HepG2 (cell line): ENCODE measurements at regions not wholly inside any gene's neighbourhood (a gene's known extent, or its start where the extent isn't known, plus 50 kb on each side); places are given as distances from the start of the nearest gene placed in this dataset.

ENCODE experiments used
- ATAC-seq: fragments of 200-7000 bp; cut with Tn5 transposase; 3 replicates; pipeline ENCODE4 v1.9.1; 2020; ENCODE audit warnings: mild to moderate bottlenecking, moderate library complexity
- BruUV-seq: library from RNA; stranded (reverse); fragments of 400-500 nt; replicated peaks from 2 replicates; lab custom pipeline; 2021; lab: Mats Ljungman, UMichigan
- CTCF ChIA-PET: fragments of 300-600 bp; formaldehyde crosslinking; extraction: SDS; loops from one replicate; lab custom pipeline; 2021; ENCODE audit warnings: low total read pairs, inconsistent platforms, low intra/inter-chr PET ratio; lab: Yijun Ruan, JAX
- POLR2A ChIA-PET: fragments of 350-600 bp; sonication (Branson Sonifier 250); formaldehyde crosslinking; loops from one replicate; lab custom pipeline; 2020; ENCODE audit warnings: antibody characterized with exemption, inconsistent platforms; lab: Yijun Ruan, JAX
- DNase-seq: peaks from one replicate; pipeline ENCODE4 v3.0.0-alpha.2; 2015; ENCODE audit warnings: low spot score
- FAIRE-seq: peaks from 3 replicates; lab custom pipeline; 2011; peaks lifted over from hg19 to GRCh38; lab: Jason Lieb, UNC
- H2AFZ ChIP-seq: one replicate; pipeline ENCODE4 v1.6.1; 2011; ENCODE audit warnings: low read length, inconsistent platforms
- H3K27ac ChIP-seq: fragments of 300-600 bp; 3 replicates; pipeline ENCODE4 v1.8.0; 2011; ENCODE audit warnings: mixed run types, mild to moderate bottlenecking, mixed read lengths, low read length, inconsistent platforms; ENCODE audit not compliant: insufficient read depth; ENCODE audit errors: extremely low read length
- H3K27me3 ChIP-seq, 2 experiments: fragments of 200-600 bp in 1 of 2; 2 replicates in 1 of 2; 3 replicates in 1 of 2; pipeline versions ENCODE4 v1.6.0 to v1.8.0; 2011; ENCODE audit warnings: low read length in 2 of 2, mild to moderate bottlenecking in 2 of 2, moderate library complexity in 2 of 2, inconsistent platforms in 1 of 2; ENCODE audit not compliant: insufficient read depth in 2 of 2, control insufficient read depth in 1 of 2
- H3K36me3 ChIP-seq, 2 experiments: fragments of 200-600 bp in 1 of 2; replicated peaks in 1 of 2; 2 replicates in 1 of 2; 3 replicates in 1 of 2; pipeline versions ENCODE4 v1.5.1 to v1.8.0; 2011; ENCODE audit warnings: low read length in 2 of 2, inconsistent platforms in 1 of 2; ENCODE audit not compliant: insufficient read depth in 2 of 2, control insufficient read depth in 1 of 2
- H3K4me1 ChIP-seq: 2 replicates; pipeline ENCODE4 v1.5.1; 2012; ENCODE audit warnings: low read length, inconsistent platforms; ENCODE audit not compliant: insufficient read depth
- H3K4me2 ChIP-seq: 2 replicates; pipeline ENCODE4 v1.6.0; 2011; ENCODE audit warnings: low read depth, low read length, inconsistent platforms
- H3K4me3 ChIP-seq, 3 experiments: fragments of 200-600 bp in 1 of 3; sonication (generic), shearing (Covaris generic) in 1 of 3; replicated peaks in 1 of 3; 2 replicates each; pipeline ENCODE4 v1.5.1; 2011 to 2016; ENCODE audit warnings: low read length in 3 of 3, inconsistent platforms in 2 of 3, low read depth in 2 of 3, mild to moderate bottlenecking in 2 of 3, control low read depth in 1 of 3, mixed read lengths in 1 of 3; ENCODE audit not compliant: insufficient read depth in 1 of 3
- H3K79me2 ChIP-seq: one replicate; pipeline ENCODE4 v1.6.1; 2011; ENCODE audit warnings: low read length, inconsistent platforms; ENCODE audit not compliant: insufficient read depth
- H3K9ac ChIP-seq: 2 replicates; pipeline ENCODE4 v1.6.0; 2011; ENCODE audit warnings: mild to moderate bottlenecking, low read depth, low read length, inconsistent platforms; ENCODE audit not compliant: insufficient read depth
- H3K9me3 ChIP-seq: 2 replicates; pipeline ENCODE4 v1.5.1; 2012; ENCODE audit warnings: mild to moderate bottlenecking, low read length
- H4K20me1 ChIP-seq: 2 replicates; pipeline ENCODE4 v1.6.0; 2011; ENCODE audit warnings: inconsistent platforms, mild to moderate bottlenecking, low read length, moderate library complexity; ENCODE audit not compliant: insufficient read depth
- AFF4 ChIP-seq: sonication (generic); formaldehyde crosslinking; IDR thresholded peaks from 2 replicates; pipeline ENCODE4 v1.4.0; 2020; ENCODE audit warnings: missing genetic modification reagents
- ARID3A ChIP-seq: IDR thresholded peaks from 2 replicates; pipeline ENCODE4 v1.6.1; 2012; ENCODE audit warnings: low read depth, low read length, improper control_type of control experiment
- CC2D1A ChIP-seq: sonication (generic); formaldehyde crosslinking; IDR thresholded peaks from 2 replicates; pipeline ENCODE4 v1.8.1; 2023; ENCODE audit warnings: mild to moderate bottlenecking, missing genetic modification reagents
- FOXK1 ChIP-seq: sonication (generic); formaldehyde crosslinking; IDR thresholded peaks from 2 replicates; pipeline ENCODE4 v1.4.0; 2020; ENCODE audit warnings: low read depth, missing genetic modification reagents, borderline replicate concordance
- GPN1 ChIP-seq: sonication (generic); formaldehyde crosslinking; IDR thresholded peaks from 2 replicates; pipeline ENCODE4 v1.5.1; 2020; ENCODE audit warnings: missing genetic modification reagents, borderline replicate concordance
- JDP2 ChIP-seq: sonication (generic); formaldehyde crosslinking; IDR thresholded peaks from 2 replicates; pipeline ENCODE4 v1.8.1; 2022; ENCODE audit warnings: missing genetic modification reagents, borderline replicate concordance
- JUNB ChIP-seq: sonication (generic); formaldehyde crosslinking; IDR thresholded peaks from 2 replicates; pipeline ENCODE4 v1.8.0; 2022; ENCODE audit warnings: missing genetic modification reagents, mild to moderate bottlenecking, borderline replicate concordance
- KDM5A ChIP-seq: fragments of 200-600 bp; sonication (generic); IDR thresholded peaks from 2 replicates; pipeline ENCODE4 v1.7.0; 2018; ENCODE audit warnings: antibody characterized with exemption, mild to moderate bottlenecking, low read length, borderline replicate concordance
- MIXL1 ChIP-seq: IDR thresholded peaks from 2 replicates; pipeline ENCODE4 v1.6.1; 2016
- PHF5A ChIP-seq: IDR thresholded peaks from one replicate; pipeline ENCODE4 v1.6.1; 2018; ENCODE audit warnings: low read depth, missing genetic modification reagents; ENCODE audit not compliant: unreplicated experiment
- PHF8 ChIP-seq: sonication (generic); formaldehyde crosslinking; IDR thresholded peaks from 2 replicates; pipeline ENCODE4 v1.5.0; 2020; ENCODE audit warnings: missing genetic modification reagents
- RBM22 ChIP-seq: fragments of 200-400 bp; formaldehyde crosslinking; optimal IDR thresholded peaks from 2 replicates; pipeline ENCODE3; 2017; ENCODE audit warnings: mild to moderate bottlenecking, low read length, moderate library complexity
- SETDB1 ChIP-seq: sonication (generic); formaldehyde crosslinking; IDR thresholded peaks from 2 replicates; pipeline ENCODE4 v1.5.1; 2020; ENCODE audit warnings: missing genetic modification reagents, mild to moderate bottlenecking, borderline replicate concordance
- XBP1 ChIP-seq: sonication (generic); formaldehyde crosslinking; IDR thresholded peaks from 2 replicates; pipeline ENCODE4 v1.5.0; 2020; ENCODE audit warnings: missing genetic modification reagents
- ZBED4 ChIP-seq: sonication (generic); formaldehyde crosslinking; IDR thresholded peaks from 2 replicates; pipeline ENCODE4 v1.4.0; 2020; ENCODE audit warnings: missing genetic modification reagents, borderline replicate concordance
- ZBTB21 ChIP-seq: sonication (generic); formaldehyde crosslinking; IDR thresholded peaks from 2 replicates; pipeline ENCODE4 v1.4.0; 2020; ENCODE audit warnings: missing genetic modification reagents
- ZFYVE20 ChIP-seq: sonication (generic); formaldehyde crosslinking; IDR thresholded peaks from 2 replicates; pipeline ENCODE4 v1.8.0; 2023; ENCODE audit warnings: low read depth, mild to moderate bottlenecking, moderate library complexity, missing genetic modification reagents, borderline replicate concordance
- ZSCAN30 ChIP-seq: sonication (generic); formaldehyde crosslinking; IDR thresholded peaks from 2 replicates; pipeline ENCODE4 v1.5.0; 2020; ENCODE audit warnings: mild to moderate bottlenecking, missing genetic modification reagents
- WGBS: methylation state at CpG from one replicate; pipeline ENCODE4 v1.1.6; 2017; ENCODE audit warnings: low lambda C conversion rate; 5-methylcytosine and 5-hydroxymethylcytosine counted together
- in situ Hi-C: cut with HindIII; loops from 2 replicates; pipeline ENCODE4 v1.10.0; 2017; ENCODE audit warnings: low pct_unique_long_range_greater_than_20kb; ENCODE audit not compliant: extremely low pct_ligation_motif_present
- intact Hi-C: fragments of 100-400 bp; cut with micrococcal nuclease; formaldehyde crosslinking; loops from one replicate; pipeline ENCODE4 v1.10.0; 2022; ENCODE audit not compliant: unreplicated experiment

GRCh38 chr4:171390626-171391025 is 422.6 kb upstream of the GALNTL6 start:
- Histone ChIP-seq H3K36me3 (no peaks in the 10 kb centered on the region), H3K27ac (no peak overlapping the region), H4K20me1 (no peaks in the 10 kb centered on the region), H3K27me3 (no peaks in the 10 kb centered on the region), H3K4me1 (no peaks in the 10 kb centered on the region), H3K79me2 (no peaks in the 10 kb centered on the region), H3K4me3 (no peak overlapping the region), H3K9me3 (no peaks in the 10 kb centered on the region; the same call in 1 of the 2 replicates), H3K9ac (no peak overlapping the region), H3K4me2 (no peak overlapping the region), H2AFZ (no peak overlapping the region)
- CTCF ChIA-PET: no interaction called here
- intact Hi-C loops: no loop called here
- no peak for FAIRE-seq
- 0% methylated on average over 3 of the region's 3 CpGs for WGBS
- in situ Hi-C loops: no loop called here
- no peak for ATAC-seq
- POLR2A ChIA-PET: no interaction called here
- BruUV-seq: no TSS peak
- no peak for DNase-seq
- TF ChIP-seq KDM5A (no peak), CC2D1A (CRISPR knock-in tag) (no peak), SETDB1 (CRISPR knock-in tag) (no peak), ZBED4 (CRISPR knock-in tag) (no peak), JUNB (no peak), MIXL1 (no peak), FOXK1 (CRISPR knock-in tag) (no peak), ARID3A (no peak), GPN1 (CRISPR knock-in tag) (no peak), RBM22 (no peak), XBP1 (no peak), JDP2 (CRISPR knock-in tag) (no peak), AFF4 (CRISPR knock-in tag) (no peak), ZSCAN30 (no peak), ZBTB21 (CRISPR knock-in tag) (no peak), PHF8 (CRISPR knock-in tag) (no peak), ZFYVE20 (CRISPR knock-in tag) (no peak), PHF5A (CRISPR knock-in tag) (no peak)
